WI38 (cell line): ENCODE measurements at regions not wholly inside any gene's neighbourhood (a gene's known extent, or its start where the extent isn't known, plus 50 kb on each side); places are given as distances from the start of the nearest gene placed in this dataset.
"Not testable (repeated sequence)": the region's sequence is repeated elsewhere in the genome, so short reads cannot be mapped to it uniquely, and the experiment has no call there.

Source experiments
- H3K4me3 ChIP-seq: 2 replicates; pipeline ENCODE4 v1.5.1; 2011; ENCODE audit warnings: low read depth, mild to moderate bottlenecking, control low read depth, low read length
- CTCF ChIP-seq: IDR thresholded peaks from 2 replicates; pipeline ENCODE4 v1.5.1; 2012; ENCODE audit warnings: low read depth, mild to moderate bottlenecking, control low read depth, low read length

DNA sequence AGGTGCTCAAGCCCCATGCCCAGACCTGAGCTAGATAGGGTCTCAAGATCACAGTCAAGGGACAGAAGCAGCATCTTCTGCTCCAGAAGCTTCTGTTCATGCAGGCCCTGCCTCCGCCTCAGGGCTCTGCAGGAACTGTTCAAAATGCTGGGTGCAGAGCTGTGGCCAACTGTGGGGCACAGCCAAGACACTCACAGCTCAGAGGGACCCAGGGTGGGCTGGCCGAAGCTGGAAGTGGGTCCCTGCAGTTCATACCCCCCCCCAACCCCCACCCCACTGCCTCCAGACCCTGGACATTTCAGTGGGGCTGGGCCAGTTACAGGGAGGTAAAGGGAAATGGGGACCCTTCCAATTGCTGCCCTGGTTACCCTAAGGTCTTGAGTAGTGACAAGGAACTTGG, 129.0 kb downstream of the CRYBB2 start:
- H3K4me3 ChIP-seq = no peak overlapping the region
- no peak for TF ChIP-seq CTCF

DNA sequence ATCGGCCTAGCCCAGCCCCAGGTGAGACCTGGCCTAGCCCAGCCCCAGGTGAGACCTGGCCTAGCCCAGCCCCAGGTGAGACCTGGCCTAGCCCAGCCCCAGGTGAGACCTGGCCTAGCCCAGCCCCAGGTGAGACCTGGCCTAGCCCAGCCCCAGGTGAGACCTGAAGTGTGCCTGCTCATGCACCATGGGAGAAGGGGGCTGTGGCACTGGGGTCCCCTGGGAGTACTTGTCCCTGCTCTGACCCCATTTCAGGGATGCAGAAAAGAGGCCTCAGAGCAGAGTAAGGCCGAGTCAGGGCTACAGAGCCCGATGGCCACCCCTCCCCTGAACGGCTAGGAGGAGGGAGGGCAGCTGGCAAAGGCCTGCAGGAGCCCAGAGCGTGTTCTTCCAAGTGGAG, 129.6 kb downstream of the CRYBB2 start:
- not testable (repeated sequence) for H3K4me3 ChIP-seq

DNA sequence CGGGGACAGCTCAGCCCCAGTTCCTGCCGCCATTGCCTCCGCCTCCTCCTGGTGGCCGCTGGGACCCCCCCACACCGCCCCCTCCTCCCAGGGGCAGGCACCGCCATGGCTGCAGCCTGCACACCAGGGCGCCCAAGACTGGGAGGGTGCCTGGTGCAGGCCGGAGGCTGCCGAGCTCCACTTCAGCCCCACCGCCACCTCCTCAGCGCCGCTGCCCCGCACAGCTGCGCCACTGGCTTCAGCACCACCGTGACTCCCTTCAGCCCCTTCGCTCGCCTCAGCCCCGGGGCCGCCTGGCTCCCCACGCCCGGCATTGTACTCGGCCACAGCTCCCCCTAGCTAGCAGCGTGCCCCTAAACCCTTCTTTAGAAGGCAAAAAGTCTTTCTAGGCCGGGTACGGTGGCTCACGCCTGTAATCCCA, 131.1 kb downstream of the CRYBB2 start:
- no peak for TF ChIP-seq CTCF
- H3K4me3 ChIP-seq = no peak overlapping the region

GRCh38 chr22:25351631-25352293, 132.3 kb downstream of the CRYBB2 start:
- no peak overlapping the region for H3K4me3 ChIP-seq
- no peak for TF ChIP-seq CTCF

DNA sequence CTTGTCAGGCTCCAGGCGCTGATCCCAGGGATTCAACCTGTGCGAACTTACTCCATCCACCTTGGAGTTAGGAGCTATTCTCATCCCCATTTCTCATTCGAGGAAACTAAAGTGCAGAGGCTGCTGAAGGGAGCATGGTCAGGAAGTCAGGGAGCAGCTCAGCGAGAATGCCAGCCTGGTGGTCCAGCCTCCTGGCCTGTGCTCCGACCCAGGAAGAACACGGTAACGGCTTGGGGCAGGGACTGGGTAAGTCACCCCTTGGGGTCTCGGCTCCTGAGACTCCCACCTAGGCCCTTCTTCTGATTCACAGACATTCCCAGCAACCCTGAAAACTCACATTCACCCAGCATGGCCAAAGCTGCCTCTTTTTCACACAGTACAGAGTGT, 132.8 kb downstream of the CRYBB2 start:
- TF ChIP-seq CTCF = no peak
- H3K4me3 ChIP-seq = no peak overlapping the region

DNA sequence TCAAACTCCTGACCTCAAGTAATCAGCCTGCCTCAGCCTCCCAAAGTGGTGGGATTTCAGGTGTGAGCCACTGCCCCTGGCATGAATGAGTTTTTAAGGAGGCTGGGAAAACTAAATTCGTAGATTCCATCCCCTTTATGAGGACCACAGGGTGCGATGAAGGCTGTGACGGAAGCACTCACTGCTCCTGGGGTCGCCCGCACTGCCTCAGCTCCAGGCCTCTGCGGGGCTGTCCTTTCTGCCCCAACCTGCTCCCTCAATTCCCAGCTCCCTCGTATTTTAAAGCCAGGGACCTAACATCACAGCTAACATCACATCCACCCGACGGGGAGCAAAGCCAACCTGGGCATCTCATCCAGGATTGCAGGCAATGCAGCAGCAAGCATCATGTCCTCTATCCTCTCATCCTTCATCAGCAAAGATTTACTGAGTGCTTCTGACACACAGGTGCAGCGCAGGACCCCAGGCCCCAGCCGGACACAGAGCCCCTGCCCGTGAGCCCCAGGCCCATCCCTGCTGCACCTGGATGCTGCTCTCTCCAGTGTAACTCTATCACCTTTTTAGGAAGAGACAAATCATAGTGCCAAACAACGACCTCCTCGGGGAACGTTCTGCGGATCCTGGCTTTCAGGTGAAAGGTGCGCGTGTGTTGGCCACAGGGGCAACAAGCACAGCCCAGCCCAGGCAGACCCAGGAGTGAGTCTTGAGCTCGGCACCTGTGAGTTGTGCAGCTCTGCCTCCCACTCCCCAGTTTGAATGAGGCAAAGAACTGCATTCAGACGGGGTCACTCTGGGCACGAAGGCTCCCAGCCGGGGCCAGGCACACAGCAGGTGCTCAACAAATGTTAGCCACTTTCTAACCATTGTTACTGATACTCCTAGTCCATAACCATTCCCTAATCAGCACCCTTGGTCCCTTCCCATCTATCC, 134.3 kb downstream of the CRYBB2 start:
- no peak overlapping the region for H3K4me3 ChIP-seq
- TF ChIP-seq CTCF = no peak

DNA sequence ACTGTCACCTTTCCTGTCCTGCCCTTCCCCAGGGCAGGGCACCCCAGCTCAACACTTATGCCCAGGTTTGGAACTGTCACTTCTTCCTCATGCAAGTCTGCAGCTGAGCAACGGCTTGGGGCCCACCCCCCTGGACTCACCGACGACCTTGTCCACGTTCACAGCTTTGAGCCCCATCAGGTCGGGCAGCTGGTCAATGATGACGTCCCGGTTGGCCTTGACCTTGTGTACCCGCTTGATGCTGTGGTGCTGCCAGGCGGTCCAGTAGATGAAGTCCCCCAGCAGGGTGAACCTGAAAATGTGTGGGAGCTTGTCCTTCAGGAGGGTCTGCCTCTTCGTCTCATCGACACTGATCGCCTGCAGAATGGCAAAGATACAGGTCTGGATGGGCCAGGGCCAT, 135.0 kb downstream of the CRYBB2 start:
- H3K4me3 ChIP-seq = no peak overlapping the region
- no peak for TF ChIP-seq CTCF

DNA sequence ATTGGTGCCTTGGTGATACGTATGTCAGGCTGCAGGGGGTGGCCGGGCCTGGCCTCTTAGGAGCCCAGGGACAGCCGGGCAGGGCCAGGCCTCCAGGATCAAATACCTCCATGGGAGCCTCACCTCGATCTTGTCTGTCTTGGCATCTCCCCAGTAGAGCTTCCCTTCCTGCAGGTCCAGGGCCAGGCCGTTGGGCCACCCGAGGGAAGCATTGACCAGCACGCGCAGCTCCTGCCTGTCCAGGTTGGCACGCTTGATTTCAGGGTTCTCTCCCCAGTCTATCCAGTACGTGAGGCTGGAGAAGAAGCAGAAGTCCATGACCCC, 137.7 kb downstream of the CRYBB2 start:
- H3K4me3 ChIP-seq = no peak overlapping the region
- TF ChIP-seq CTCF = no peak
